BJ (cell line): ENCODE measurements at regions not wholly inside any gene's neighbourhood (a gene's known extent, or its start where the extent isn't known, plus 50 kb on each side); places are given as distances from the start of the nearest gene placed in this dataset.
"Not testable (repeated sequence)": the region's sequence is repeated elsewhere in the genome, so short reads cannot be mapped to it uniquely, and the experiment has no call there.

ENCODE experiments used
- CTCF ChIA-PET: fragments of 350-600 bp; formaldehyde crosslinking; extraction: SDS; loops from one replicate; lab custom pipeline; 2021; ENCODE audit warnings: antibody characterized with exemption, inconsistent platforms; lab: Yijun Ruan, JAX
- POLR2A ChIA-PET: fragments of 300-600 bp; sonication (Branson Sonifier 250); formaldehyde crosslinking; extraction: SDS; loops from one replicate; lab custom pipeline; 2021; ENCODE audit warnings: antibody characterized with exemption; lab: Charles Lee
- DNase-seq: peaks from one replicate; pipeline ENCODE4 v3.0.0-alpha.2; 2011; ENCODE audit warnings: low read depth
- H3K27me3 ChIP-seq: 2 replicates; pipeline ENCODE4 v1.6.0; 2011; ENCODE audit warnings: low read length; ENCODE audit not compliant: control insufficient read depth, insufficient read depth
- H3K36me3 ChIP-seq: 2 replicates; pipeline ENCODE4 v1.5.1; 2011; ENCODE audit warnings: low read length; ENCODE audit not compliant: control insufficient read depth, insufficient read depth
- H3K4me3 ChIP-seq: 2 replicates; pipeline ENCODE4 v1.5.1; 2011; ENCODE audit warnings: low read depth, mild to moderate bottlenecking, control low read depth, low read length
- CTCF ChIP-seq: IDR thresholded peaks from 2 replicates; pipeline ENCODE4 v1.5.1; 2011; ENCODE audit warnings: low read depth, mild to moderate bottlenecking, control low read depth, inconsistent platforms, low read length, moderate library complexity; ENCODE audit not compliant: insufficient read depth

GRCh38 chr5:114898602-114899001 lies 271.1 kb downstream of the TRIM36 start:
- ChIA-PET POLR2A (no interaction called here), CTCF (no interaction called here)
- Histone ChIP-seq H3K36me3 (no peaks in the 10 kb centered on the region), H3K27me3 (no peaks in the 10 kb centered on the region), H3K4me3 (no peak overlapping the region)
- no peak for TF ChIP-seq CTCF
- DNase-seq = no peak

DNA sequence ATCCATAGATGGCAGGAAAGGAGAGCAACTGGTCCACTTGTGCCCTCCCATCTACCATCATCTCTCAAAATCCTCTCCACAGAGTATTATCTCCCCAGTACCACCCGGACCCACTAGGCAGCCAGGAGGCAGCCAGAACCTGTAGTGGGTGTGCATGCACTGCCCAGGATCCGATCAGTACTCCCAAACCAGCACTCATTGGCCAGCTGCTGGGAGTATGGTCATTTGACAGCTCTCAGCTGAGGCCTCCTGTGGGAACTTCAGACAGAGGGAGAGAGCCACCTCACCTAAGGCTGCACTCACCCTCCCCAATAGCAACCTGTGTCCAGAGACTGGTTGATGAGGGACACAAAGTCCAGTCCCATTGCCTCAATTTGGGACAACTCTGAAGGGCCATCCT lies 286.0 kb downstream of the TRIM36 start:
- no peak for TF ChIP-seq CTCF
- Histone ChIP-seq H3K36me3 (no peaks in the 10 kb centered on the region), H3K27me3 (no peaks in the 10 kb centered on the region), H3K4me3 (no peak overlapping the region)
- DNase-seq = no peak
- CTCF ChIA-PET = no interaction called here
- POLR2A ChIA-PET = no interaction called here

DNA sequence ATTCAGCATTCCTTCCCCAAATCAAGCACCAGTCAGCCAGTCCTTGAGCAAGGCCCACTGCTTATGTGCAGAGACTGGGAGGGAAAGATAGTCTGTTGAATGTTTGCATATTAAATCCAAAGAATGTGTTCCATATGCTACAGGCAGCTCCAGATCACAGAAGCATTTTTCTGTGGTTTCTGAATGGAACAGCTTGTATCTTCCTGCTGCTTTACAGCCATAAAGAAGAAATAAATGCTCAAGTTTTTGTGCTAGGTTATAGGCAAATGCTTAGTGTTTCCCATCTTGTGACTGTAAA lies 310.3 kb downstream of the TRIM36 start:
- ChIA-PET POLR2A (no interaction called here), CTCF (no interaction called here)
- H3K4me3 ChIP-seq = no peak overlapping the region
- no peaks in the 10 kb centered on the region for H3K36me3 ChIP-seq
- TF ChIP-seq CTCF = no peak
- no peak for DNase-seq
- no peaks in the 10 kb centered on the region for H3K27me3 ChIP-seq

GRCh38 chr5:114858665-114859437 lies 310.9 kb downstream of the TRIM36 start:
- no peak for DNase-seq
- ChIA-PET CTCF (no interaction called here), POLR2A (no interaction called here)

GRCh38 chr5:114857941-114858551 lies 311.7 kb downstream of the TRIM36 start:
- POLR2A ChIA-PET = no interaction called here
- H3K27me3 ChIP-seq = no peaks in the 10 kb centered on the region

More at GRCh38 chr5:114858665-114859437, 310.9 kb downstream of the TRIM36 start:
- H3K36me3 ChIP-seq = no peaks in the 10 kb centered on the region
- H3K27me3 ChIP-seq = no peaks in the 10 kb centered on the region
- no peak overlapping the region for H3K4me3 ChIP-seq
- TF ChIP-seq CTCF = no peak

DNA sequence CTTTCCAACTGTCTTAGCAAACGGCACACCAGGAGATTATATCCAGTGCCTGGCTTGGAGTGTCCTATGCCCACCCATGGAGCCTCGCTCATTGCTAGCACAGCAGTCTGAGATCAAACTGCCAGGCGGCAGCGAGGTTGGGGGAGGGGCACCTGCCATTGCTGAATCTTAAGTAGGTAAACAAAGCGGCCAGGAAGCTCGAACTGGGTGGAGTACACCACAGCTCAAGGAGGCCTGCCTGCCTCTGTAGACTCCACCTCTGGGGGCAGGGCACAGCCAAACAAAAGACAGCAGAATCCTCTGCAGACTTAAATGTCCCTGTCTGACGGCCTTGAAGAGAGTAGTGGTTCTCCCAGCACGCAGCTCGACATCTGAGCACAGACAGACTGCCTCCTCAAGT lies 325.0 kb downstream of the TRIM36 start:
- H3K36me3 ChIP-seq, H3K4me3 ChIP-seq, CTCF ChIA-PET, DNase-seq, H3K27me3 ChIP-seq, POLR2A ChIA-PET: not testable (repeated sequence)

More at GRCh38 chr5:114857941-114858551, 311.7 kb downstream of the TRIM36 start:
- H3K4me3 ChIP-seq = no peak overlapping the region
- H3K36me3 ChIP-seq = no peaks in the 10 kb centered on the region
- no peak for DNase-seq
- no peak for TF ChIP-seq CTCF
- CTCF ChIA-PET = no interaction called here
